Activated naive CD4-positive, alpha-beta T cell treated with anti-CD3 and anti-CD28 coated beads, Interleukin-2, amount 50 U/mL, for 24 hours (primary cell): ENCODE measurements at regions not wholly inside any gene's neighbourhood (a gene's known extent, or its start where the extent isn't known, plus 50 kb on each side); places are given as distances from the start of the nearest gene placed in this dataset.

Experiments used
- H3K27ac Mint-ChIP-seq: one replicate; pipeline ENCODE4 v1.8.0; 2021; ENCODE audit warnings: mild to moderate bottlenecking, mixed read lengths
- H3K27me3 Mint-ChIP-seq: one replicate; pipeline ENCODE4 v1.8.0; 2021; ENCODE audit warnings: mixed read lengths
- H3K36me3 Mint-ChIP-seq: one replicate; pipeline ENCODE4 v1.8.0; 2021; ENCODE audit warnings: mixed read lengths
- H3K4me1 Mint-ChIP-seq: one replicate; pipeline ENCODE4 v1.8.0; 2021; ENCODE audit warnings: mixed read lengths
- H3K4me3 Mint-ChIP-seq: one replicate; pipeline ENCODE4 v1.8.0; 2021; ENCODE audit warnings: mild to moderate bottlenecking, mixed read lengths
- H3K9me3 Mint-ChIP-seq: one replicate; pipeline ENCODE4 v1.8.0; 2021; ENCODE audit warnings: mixed read lengths

DNA sequence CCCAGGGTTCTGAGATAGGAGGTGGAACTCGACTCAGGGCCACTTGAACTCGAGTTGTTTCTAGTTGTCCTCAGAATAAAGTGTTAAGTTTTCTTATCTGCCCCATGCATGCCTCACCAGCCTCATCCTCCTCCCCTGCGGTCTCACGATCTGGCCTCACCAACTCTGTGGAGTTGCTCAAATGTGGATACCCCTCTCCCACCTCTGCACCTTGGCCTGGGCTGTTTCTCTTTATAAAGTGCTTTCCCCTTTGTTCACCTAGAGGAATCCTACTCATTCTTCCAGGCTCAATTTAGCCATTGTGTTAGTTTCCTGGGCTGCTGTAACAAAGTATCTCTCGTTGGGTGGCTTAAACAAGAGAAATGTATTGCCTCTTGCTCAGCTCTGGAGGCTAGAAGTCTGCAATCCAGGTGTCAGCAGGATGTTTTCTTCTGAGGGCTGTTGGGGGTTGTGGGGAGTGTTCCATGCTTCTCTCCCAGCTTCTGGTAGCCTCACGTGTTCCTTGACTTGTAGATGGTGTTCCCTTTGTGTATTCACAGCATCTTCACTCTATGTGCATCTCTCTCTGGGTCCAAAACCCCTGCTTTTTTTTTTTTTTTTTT lies 100.7 kb downstream of the MEX3B start:
- Mint-ChIP-seq H3K4me3 (no peak overlapping the region), H3K4me1 (no peaks in the 10 kb centered on the region), H3K9me3 (peaks cover 3% of the 10 kb centered on the region), H3K27me3 (peaks cover 2% of the 10 kb centered on the region), H3K27ac (no peak overlapping the region), H3K36me3 (no peaks in the 10 kb centered on the region)

GRCh38 chr15:81942655-81943195 lies 103.1 kb downstream of the MEX3B start:
- Mint-ChIP-seq H3K27me3 (peaks cover 9% of the 10 kb centered on the region), H3K27ac (no peak overlapping the region), H3K9me3 (peaks cover 6% of the 10 kb centered on the region), H3K4me1 (no peaks in the 10 kb centered on the region), H3K4me3 (no peak overlapping the region), H3K36me3 (no peaks in the 10 kb centered on the region)

DNA sequence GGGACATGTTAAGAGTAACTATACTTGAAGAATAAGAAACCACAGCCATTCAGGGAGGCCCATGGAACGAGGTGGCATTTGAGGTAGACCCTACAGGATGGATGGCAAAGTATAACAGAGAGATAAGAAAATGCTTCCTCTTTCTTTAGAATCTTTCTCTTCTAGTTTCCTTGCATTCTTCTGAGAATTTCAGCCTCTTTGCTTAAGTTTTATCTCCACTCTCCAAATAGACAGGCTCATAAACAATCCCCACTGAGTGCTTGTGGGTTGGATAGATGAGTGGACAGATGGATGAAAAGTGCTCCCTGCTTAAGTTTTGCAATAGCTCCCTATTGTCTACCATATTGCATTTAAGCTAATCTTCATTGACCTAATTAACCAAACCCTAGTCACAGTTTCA lies 103.7 kb downstream of the MEX3B start:
- peaks cover 11% of the 10 kb centered on the region for H3K27me3 Mint-ChIP-seq

GRCh38 chr15:81941479-81941878 lies 104.3 kb downstream of the MEX3B start:
- no peaks in the 10 kb centered on the region for H3K36me3 Mint-ChIP-seq
- no peaks in the 10 kb centered on the region for H3K4me1 Mint-ChIP-seq
- no peak overlapping the region for H3K27ac Mint-ChIP-seq
- no peak overlapping the region for H3K4me3 Mint-ChIP-seq
- peaks cover 6% of the 10 kb centered on the region for H3K9me3 Mint-ChIP-seq
- peaks cover 9% of the 10 kb centered on the region for H3K27me3 Mint-ChIP-seq

More for the DNA sequence above, 103.7 kb downstream of the MEX3B start:
- H3K4me3 Mint-ChIP-seq = no peak overlapping the region
- H3K4me1 Mint-ChIP-seq = no peaks in the 10 kb centered on the region
- H3K9me3 Mint-ChIP-seq = peaks cover 6% of the 10 kb centered on the region
- no peak overlapping the region for H3K27ac Mint-ChIP-seq
- H3K36me3 Mint-ChIP-seq = no peaks in the 10 kb centered on the region

DNA sequence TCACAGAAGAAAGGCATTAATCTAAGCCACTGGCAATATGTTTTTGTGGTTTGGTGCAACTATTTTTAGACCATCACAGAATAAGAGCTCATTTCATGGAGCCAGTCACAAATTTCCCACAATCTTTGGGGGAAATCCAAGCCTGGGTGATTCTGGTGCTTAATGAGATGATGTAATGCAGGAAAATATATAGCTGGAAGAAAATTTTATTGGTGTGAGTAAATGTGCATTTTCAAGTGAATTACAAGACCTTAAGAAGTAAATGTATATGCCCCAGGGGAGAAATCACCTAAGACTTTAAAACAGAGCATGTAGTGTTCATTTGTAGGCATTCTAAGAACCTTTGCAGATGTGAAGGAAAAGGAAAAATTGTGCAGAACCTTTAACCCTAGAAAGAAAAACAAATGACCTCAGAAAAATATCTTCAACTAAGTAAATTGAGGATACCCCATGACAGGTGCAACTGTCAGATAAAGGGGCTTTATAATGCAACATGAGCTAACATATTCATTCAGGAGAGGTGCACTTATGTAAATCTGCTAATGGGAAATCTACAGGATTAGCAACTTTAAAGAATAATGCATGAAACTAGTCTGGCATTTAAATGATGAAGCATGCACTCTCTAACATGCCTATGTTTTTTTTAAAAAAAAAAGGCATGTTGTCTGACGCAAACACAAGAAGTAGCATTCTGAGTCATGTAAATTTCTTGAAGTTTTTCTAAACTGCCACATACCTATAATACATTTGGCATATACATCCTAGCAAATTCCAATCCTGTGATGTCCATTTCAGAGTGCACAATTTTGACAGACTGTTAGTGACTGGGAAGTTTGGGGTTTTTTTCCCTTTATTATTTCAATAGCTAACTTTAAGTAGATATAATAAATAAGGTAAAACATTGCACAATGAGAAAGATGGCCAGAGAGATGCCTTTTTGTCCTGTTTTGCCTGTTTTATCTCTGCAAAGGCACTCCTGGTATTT lies 105.1 kb downstream of the MEX3B start:
- H3K4me1 Mint-ChIP-seq = no peaks in the 10 kb centered on the region
- H3K27ac Mint-ChIP-seq = no peak overlapping the region
- H3K36me3 Mint-ChIP-seq = no peaks in the 10 kb centered on the region
- peaks cover 6% of the 10 kb centered on the region for H3K9me3 Mint-ChIP-seq
- H3K27me3 Mint-ChIP-seq = peaks cover 9% of the 10 kb centered on the region
- H3K4me3 Mint-ChIP-seq = no peak overlapping the region

- no peaks in the 10 kb centered on the region for H3K36me3 Mint-ChIP-seq
- no peaks in the 10 kb centered on the region for H3K4me1 Mint-ChIP-seq
- H3K27ac Mint-ChIP-seq = no peak overlapping the region
- peaks cover 10% of the 10 kb centered on the region for H3K27me3 Mint-ChIP-seq
- no peak overlapping the region for H3K4me3 Mint-ChIP-seq
- peaks cover 6% of the 10 kb centered on the region for H3K9me3 Mint-ChIP-seq
These were observed 106.0 kb downstream of the MEX3B start for GRCh38 chr15:81939604-81940440.

DNA sequence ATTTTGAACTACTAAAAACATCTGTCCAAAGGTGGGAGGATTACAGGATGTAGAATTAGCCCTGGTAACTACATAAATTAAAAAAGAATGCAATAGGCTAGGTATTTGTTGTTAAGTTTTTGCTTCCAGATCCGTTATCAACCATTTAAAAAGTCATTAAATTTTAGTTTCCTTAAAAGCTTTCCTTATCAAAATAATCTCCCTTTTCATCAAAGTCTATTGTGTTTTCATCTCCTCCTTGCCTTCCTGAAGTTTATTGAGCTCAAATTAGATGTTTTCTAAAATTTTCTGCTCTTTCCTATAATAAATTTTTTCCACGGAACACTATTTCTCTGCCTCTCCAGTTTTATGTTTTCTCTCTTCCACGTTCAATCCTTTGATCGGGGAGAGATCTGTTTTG lies 108.6 kb downstream of the MEX3B start:
- Mint-ChIP-seq H3K27me3 (peaks cover 12% of the 10 kb centered on the region), H3K4me1 (no peaks in the 10 kb centered on the region), H3K27ac (no peak overlapping the region), H3K36me3 (no peaks in the 10 kb centered on the region), H3K4me3 (no peak overlapping the region), H3K9me3 (peaks cover 6% of the 10 kb centered on the region)

GRCh38 chr15:81930582-81931369 lies 115.0 kb downstream of the MEX3B start:
- H3K27ac Mint-ChIP-seq = no peak overlapping the region

DNA sequence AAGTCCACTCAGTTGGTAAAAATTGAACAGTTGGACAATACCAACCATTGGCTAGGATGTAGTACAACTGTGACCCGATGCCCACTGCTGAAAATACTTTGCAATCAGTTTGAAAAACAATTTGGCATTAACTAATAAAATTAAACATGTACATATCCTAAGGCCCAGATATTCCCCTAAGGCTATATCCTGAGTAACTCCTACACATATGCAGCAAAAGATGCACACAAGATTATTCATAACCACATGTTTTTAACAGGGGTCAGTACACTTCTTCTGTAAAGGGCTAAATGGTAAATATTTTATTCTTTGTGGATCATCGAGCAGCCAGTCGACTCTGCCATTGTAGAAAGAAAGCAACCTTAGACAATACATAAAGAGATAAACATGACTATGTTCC lies 116.3 kb downstream of the MEX3B start:
- H3K9me3 Mint-ChIP-seq = no peaks in the 10 kb centered on the region
- H3K4me1 Mint-ChIP-seq = no peaks in the 10 kb centered on the region
- no peak overlapping the region for H3K27ac Mint-ChIP-seq
- no peak overlapping the region for H3K4me3 Mint-ChIP-seq
- H3K36me3 Mint-ChIP-seq = no peaks in the 10 kb centered on the region
- peaks cover 9% of the 10 kb centered on the region for H3K27me3 Mint-ChIP-seq

More at GRCh38 chr15:81930582-81931369, 115.0 kb downstream of the MEX3B start:
- H3K27me3 Mint-ChIP-seq = peaks cover 8% of the 10 kb centered on the region
- no peaks in the 10 kb centered on the region for H3K36me3 Mint-ChIP-seq
- H3K9me3 Mint-ChIP-seq = no peaks in the 10 kb centered on the region
- no peaks in the 10 kb centered on the region for H3K4me1 Mint-ChIP-seq
- no peak overlapping the region for H3K4me3 Mint-ChIP-seq

GRCh38 chr15:81926981-81927380 lies 118.8 kb downstream of the MEX3B start:
- no peaks in the 10 kb centered on the region for H3K4me1 Mint-ChIP-seq
- no peaks in the 10 kb centered on the region for H3K9me3 Mint-ChIP-seq
- H3K36me3 Mint-ChIP-seq = no peaks in the 10 kb centered on the region
- H3K27ac Mint-ChIP-seq = no peak overlapping the region
- no peak overlapping the region for H3K4me3 Mint-ChIP-seq
- H3K27me3 Mint-ChIP-seq = peaks cover 8% of the 10 kb centered on the region

DNA sequence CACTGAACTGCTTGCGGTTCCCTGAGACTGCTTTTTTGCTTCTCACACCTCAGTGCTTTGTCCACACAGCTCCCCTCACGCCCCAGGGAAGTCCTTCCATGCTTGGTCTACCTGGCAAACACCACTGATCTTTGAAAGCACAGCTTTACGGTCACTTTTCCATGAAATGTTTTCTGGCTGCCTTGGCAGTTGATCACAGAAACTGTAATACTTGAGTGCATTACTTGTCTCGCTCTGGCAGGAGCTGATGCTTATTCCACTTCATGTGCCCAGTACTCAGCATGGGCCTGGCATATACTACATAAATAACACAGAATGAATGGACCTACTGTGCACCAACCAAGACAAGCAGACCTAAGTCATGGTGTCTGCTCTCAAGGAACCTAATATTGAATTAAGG lies 121.1 kb downstream of the MEX3B start:
- Mint-ChIP-seq H3K27me3 (peaks cover 10% of the 10 kb centered on the region), H3K4me1 (no peaks in the 10 kb centered on the region), H3K9me3 (peaks cover 10% of the 10 kb centered on the region), H3K4me3 (no peak overlapping the region), H3K27ac (no peak overlapping the region), H3K36me3 (peaks cover 3% of the 10 kb centered on the region)

- H3K4me3 Mint-ChIP-seq = no peak overlapping the region
- no peak overlapping the region for H3K27ac Mint-ChIP-seq
- H3K4me1 Mint-ChIP-seq = no peaks in the 10 kb centered on the region
- peaks cover 10% of the 10 kb centered on the region for H3K9me3 Mint-ChIP-seq
- H3K36me3 Mint-ChIP-seq = peaks cover 3% of the 10 kb centered on the region
- peaks cover 10% of the 10 kb centered on the region for H3K27me3 Mint-ChIP-seq
These were observed 122.1 kb downstream of the MEX3B start for GRCh38 chr15:81923561-81924350.

DNA sequence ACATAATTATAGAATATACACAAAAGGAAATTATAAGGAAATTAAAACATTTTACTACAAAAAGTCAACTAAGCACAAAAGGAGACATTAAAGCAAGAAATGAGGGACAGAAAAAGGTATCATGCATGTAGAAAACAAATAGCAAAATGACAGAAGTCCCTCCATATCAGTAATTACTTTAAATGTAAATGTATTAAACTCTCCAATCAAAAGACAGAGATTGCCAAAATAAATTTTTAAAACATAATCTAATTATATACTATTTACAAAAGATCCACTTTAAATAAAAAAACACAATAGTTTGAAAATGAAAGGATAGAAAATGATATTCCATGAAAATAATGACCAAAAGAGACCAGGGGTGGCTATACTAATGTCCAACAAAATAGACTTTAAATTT lies 123.7 kb downstream of the MEX3B start:
- peaks cover 12% of the 10 kb centered on the region for H3K27me3 Mint-ChIP-seq
- no peak overlapping the region for H3K27ac Mint-ChIP-seq
- peaks cover 17% of the 10 kb centered on the region for H3K9me3 Mint-ChIP-seq
- no peak overlapping the region for H3K4me3 Mint-ChIP-seq
- H3K36me3 Mint-ChIP-seq = peaks cover 4% of the 10 kb centered on the region
- no peaks in the 10 kb centered on the region for H3K4me1 Mint-ChIP-seq

DNA sequence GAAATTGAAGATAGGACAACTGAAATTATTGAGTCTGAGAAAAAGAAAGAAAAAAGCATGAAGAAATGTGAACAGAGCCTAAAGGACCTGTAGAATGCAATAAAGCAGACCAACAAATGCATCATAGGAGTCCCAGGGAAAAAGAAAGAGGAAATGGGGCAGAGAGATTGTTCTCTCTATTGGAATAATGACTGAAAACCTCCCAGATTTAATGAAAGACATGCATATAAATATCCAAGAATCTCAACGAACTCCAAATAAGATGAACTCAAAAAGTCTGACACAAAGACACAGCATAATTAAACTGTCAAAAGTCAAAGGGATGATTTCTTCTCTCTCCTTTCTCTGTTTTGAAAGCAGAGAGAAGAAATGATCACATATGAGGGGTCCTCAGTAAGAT lies 124.7 kb downstream of the MEX3B start:
- peaks cover 9% of the 10 kb centered on the region for H3K27me3 Mint-ChIP-seq
- no peak overlapping the region for H3K4me3 Mint-ChIP-seq
- peaks cover 17% of the 10 kb centered on the region for H3K9me3 Mint-ChIP-seq
- H3K4me1 Mint-ChIP-seq = no peaks in the 10 kb centered on the region
- H3K36me3 Mint-ChIP-seq = peaks cover 4% of the 10 kb centered on the region
- no peak overlapping the region for H3K27ac Mint-ChIP-seq
